GM12874 (cell line): ENCODE measurements at regions not wholly inside any gene's neighbourhood (a gene's known extent, or its start where the extent isn't known, plus 50 kb on each side); places are given as distances from the start of the nearest gene placed in this dataset.

Source experiments
- TF ChIP-seq, protein P1 (sequence below): IDR thresholded peaks from 2 replicates; pipeline ENCODE4 v1.5.1; 2011; ENCODE audit warnings: low read depth, mild to moderate bottlenecking, control low read depth, low read length, moderate library complexity; ENCODE audit not compliant: insufficient read depth

DNA sequence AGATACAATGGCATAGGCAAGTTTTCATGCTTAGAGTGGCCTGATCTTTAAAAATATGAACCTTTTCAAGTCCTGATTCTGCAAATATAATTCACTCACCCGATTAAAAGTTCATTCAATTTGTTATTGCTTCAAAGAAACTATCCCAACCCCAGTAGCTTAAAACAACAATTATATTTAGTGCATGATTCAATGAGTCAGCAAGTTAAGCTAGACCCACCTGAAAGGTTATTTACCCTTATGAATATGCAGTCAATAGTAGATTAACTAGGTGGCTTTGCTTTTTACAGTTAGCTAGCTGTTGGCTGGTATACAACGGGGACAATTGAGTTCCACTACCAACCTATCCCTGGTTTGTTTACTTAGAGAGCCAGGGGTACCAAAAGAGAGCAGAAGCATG, 95.6 kb upstream of the ANKEF1 start:
- TF ChIP-seq, protein P1, sequence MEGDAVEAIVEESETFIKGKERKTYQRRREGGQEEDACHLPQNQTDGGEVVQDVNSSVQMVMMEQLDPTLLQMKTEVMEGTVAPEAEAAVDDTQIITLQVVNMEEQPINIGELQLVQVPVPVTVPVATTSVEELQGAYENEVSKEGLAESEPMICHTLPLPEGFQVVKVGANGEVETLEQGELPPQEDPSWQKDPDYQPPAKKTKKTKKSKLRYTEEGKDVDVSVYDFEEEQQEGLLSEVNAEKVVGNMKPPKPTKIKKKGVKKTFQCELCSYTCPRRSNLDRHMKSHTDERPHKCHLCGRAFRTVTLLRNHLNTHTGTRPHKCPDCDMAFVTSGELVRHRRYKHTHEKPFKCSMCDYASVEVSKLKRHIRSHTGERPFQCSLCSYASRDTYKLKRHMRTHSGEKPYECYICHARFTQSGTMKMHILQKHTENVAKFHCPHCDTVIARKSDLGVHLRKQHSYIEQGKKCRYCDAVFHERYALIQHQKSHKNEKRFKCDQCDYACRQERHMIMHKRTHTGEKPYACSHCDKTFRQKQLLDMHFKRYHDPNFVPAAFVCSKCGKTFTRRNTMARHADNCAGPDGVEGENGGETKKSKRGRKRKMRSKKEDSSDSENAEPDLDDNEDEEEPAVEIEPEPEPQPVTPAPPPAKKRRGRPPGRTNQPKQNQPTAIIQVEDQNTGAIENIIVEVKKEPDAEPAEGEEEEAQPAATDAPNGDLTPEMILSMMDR: no peak

DNA sequence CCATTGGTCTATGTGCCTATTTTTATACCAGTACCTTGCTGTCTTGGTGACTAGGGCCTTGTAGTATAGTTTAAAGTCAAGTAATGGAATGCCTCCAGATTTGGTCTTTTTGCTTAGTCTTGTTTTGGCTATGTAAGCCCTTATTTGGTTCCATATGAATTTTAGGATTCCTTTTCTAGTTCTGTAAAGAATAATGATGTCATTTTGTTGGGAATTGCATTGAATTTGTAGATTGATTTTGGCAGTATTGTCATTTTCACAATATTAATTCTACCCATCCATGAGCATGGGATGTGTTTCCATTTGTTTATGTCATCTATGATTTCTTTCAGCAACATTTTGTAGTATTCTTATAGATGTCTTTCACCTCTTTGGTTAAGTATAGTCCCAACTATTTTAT, 96.4 kb upstream of the PAK5 start:
- TF ChIP-seq, protein P1: no peak

DNA sequence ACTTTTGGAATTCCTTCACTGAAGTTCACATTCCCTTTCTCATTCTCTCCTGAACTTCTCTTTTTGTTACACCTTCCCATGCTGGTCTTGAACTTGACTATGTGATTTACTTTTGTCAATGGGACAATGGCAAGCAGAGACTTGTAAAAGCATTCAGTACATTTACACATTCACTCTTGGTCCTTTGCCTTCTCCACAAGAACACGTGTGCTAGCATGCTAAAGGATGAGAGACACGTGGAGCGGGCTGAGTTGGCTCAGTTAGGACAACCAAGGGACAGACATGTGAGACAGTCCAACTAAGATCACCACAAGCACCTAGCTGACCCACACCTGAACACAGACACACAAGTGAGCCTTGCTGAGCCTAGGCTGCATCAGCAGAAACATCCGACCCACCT, 91.3 kb upstream of the PAK5 start:
- TF ChIP-seq, protein P1: no peak

DNA sequence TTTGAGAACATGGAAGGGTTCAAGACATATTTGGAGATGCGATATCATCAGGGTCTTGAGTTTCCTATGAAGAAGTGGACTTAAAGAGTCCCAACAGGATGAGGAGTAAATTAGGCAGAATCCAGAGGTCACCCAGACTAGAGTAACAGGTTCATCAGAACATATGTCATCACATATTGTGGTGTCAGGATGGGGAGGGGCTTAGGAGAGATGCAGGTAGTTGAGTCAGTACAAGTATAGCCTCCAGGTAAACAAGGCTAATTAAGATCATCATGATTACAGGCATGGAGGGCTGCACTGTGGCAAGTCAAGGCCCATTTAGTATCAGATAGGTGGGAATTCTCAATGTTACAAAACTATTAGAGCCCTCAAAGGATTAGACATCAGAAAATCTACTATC, 90.1 kb upstream of the PAK5 start:
- TF ChIP-seq, protein P1: no peak

DNA sequence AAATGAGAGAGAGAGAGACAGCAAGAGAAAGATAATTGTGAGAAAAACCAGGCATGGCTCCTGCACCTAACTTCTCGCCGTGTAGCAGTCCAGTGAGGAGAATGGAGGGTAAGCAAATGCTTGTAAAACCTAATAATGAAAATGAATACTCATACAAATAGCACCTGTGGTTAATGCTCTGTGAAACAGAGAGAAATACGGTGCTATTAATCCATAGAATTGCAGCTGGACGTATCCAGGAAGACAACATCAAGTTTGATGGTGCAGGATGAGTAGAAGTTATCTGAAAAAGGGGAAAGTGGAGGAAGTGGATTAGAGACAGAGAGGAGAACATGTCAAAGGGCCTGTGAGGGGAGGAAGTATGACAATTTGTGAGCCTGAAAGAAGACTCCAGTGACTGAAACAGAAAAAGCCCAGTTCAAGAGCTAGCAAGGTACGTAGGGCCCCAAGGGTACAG, 89.4 kb upstream of the PAK5 start:
- TF ChIP-seq, protein P1: no peak

DNA sequence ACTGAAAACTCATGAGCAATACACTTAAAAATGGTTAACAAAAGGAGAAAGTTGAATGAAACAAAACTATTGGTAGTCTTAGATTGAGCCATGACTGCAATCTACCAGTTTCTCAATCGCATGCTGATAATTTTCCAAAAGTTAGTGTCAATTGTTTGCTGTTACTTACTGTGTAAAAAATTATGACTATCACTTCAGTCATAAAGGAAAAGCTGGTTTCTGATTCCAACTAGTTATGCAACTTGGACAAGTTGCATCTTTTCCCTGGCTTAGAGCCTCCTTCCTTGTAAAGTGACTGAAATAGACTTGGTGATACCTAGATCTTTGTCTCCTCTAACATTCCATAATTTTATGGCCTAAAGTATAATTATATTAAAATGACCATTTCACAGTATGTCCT, 88.3 kb upstream of the PAK5 start:
- TF ChIP-seq, protein P1: no peak

DNA sequence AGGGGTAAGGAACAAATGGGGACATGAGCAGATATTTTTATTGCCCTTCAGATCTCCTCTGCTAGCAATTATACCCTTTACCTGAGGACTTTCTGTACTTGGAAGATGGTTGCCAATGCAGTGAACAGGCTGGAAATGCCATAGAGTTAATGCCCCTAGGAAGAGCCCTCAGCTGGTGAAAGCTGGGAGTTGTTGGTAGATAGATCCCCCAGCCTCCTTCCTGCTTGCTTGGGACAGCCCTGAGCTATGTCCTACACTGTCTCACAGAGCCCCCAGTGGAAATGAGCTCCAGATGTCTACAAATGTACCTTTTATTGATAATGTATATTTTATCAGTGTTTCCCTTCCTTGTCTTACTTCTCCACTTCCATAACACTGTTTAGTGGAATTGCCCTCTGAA, 87.6 kb upstream of the PAK5 start:
- TF ChIP-seq, protein P1: no peak

DNA sequence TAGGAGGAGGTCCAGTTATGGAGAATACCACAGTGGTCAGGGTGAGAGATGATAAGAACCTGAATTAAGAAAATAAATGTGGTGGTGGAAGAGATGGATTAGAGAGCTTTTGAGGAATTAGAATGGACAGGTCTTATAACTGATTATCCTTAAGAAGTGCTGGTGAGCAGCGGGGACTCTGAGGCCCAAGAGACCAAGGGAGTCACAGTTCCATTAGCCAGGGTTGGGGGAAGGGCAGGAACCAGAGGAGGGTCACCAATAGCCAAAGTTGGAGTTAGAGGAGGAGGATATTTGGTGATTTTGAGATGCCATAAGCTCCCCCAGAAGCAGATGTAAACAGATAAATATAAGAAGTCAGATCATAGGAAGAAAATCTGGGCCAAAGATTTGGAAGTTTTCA, 87.1 kb upstream of the PAK5 start:
- TF ChIP-seq, protein P1: no peak
